ENCODE measurements at regions not wholly inside any gene's neighbourhood (a gene's known extent, or its start where the extent isn't known, plus 50 kb on each side); places are given as distances from the start of the nearest gene placed in this dataset.

- no peak overlapping the region for H3K9ac ChIP-seq (ENCODE audit: insufficient read depth in 1 of 2, low read depth in 2 of 2, low read length in 2 of 2)
- H3K4me1 ChIP-seq (replicated peaks in 1 of 2; ENCODE audit: control insufficient read depth in 2 of 2, insufficient read depth in 2 of 2, low read length in 2 of 2): no peaks in the 10 kb centered on the region
- TF ChIP-seq TCF7L2 (IDR thresholded peaks at IDR 0.05; ENCODE audit: low read depth, low read length) (no peak), TAF1 (IDR thresholded peaks at IDR 0.05; ENCODE audit: control insufficient read depth, extremely low read depth, insufficient read depth, low read length, severe bottlenecking) (no peak), DMBX1 (CRISPR knock-in tag; IDR thresholded peaks at IDR 0.05; ENCODE audit: borderline replicate concordance) (no peak), SETDB1 (IDR thresholded peaks at IDR 0.05; ENCODE audit: low read length) (no peak), NFYB (IDR thresholded peaks at IDR 0.05; ENCODE audit: extremely low read depth, insufficient read length) (no peak), NFIC (IDR thresholded peaks at IDR 0.05) (no peak), RAD21 (CRISPR knock-in tag; conservative IDR thresholded peaks at IDR 0.05 in 1 of 2, IDR thresholded peaks at IDR 0.05 in 1 of 2) (no peak), NELFE (IDR thresholded peaks at IDR 0.05; ENCODE audit: insufficient read depth, insufficient read length) (no peak), SOX6 (IDR thresholded peaks at IDR 0.05) (no peak), ZNF79 (CRISPR knock-in tag; IDR thresholded peaks at IDR 0.05; ENCODE audit: low read depth) (no peak), PHF8 (IDR thresholded peaks at IDR 0.05; ENCODE audit: borderline replicate concordance, low read length) (no peak), ZNF282 (CRISPR knock-in tag; IDR thresholded peaks at IDR 0.05) (no peak), ZC3H11A (IDR thresholded peaks at IDR 0.05; ENCODE audit: low read depth, low read length) (no peak), KAT7 (CRISPR knock-in tag; IDR thresholded peaks at IDR 0.05; ENCODE audit: borderline replicate concordance) (no peak), HOMEZ (CRISPR knock-in tag; IDR thresholded peaks at IDR 0.05) (no peak), CHD4 (IDR thresholded peaks at IDR 0.05; ENCODE audit: insufficient read depth, insufficient replicate concordance, low read depth, low read length, poor library complexity, severe bottlenecking) (no peak), SMAD4 (CRISPR knock-in tag; conservative IDR thresholded peaks at IDR 0.05) (no peak)
- TF ChIP-seq, protein P1, sequence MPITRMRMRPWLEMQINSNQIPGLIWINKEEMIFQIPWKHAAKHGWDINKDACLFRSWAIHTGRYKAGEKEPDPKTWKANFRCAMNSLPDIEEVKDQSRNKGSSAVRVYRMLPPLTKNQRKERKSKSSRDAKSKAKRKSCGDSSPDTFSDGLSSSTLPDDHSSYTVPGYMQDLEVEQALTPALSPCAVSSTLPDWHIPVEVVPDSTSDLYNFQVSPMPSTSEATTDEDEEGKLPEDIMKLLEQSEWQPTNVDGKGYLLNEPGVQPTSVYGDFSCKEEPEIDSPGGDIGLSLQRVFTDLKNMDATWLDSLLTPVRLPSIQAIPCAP (CRISPR knock-in tag; IDR thresholded peaks at IDR 0.05; ENCODE audit: borderline replicate concordance): no peak
- H3K4me2 ChIP-seq (ENCODE audit: insufficient read depth, low read length): no peak overlapping the region
- no peak for ATAC-seq
- in situ Hi-C loops (cut with MboI) (no loop called here), intact Hi-C loops (cut with micrococcal nuclease) (no loop called here)
- H3K27ac ChIP-seq (ENCODE audit: extremely low read depth, low read depth, low read length): no peak overlapping the region
- no peaks in the 10 kb centered on the region for H4K20me1 ChIP-seq (replicated peaks; ENCODE audit: control insufficient read depth, insufficient read depth, low read length)
- WGBS (ENCODE audit: insufficient coverage, low coverage, missing lambda C conversion rate): 0% methylated on average over 2 of the region's 2 CpGs
- no peaks in the 10 kb centered on the region for H3K9me3 ChIP-seq (replicated peaks; ENCODE audit: control insufficient read depth, insufficient read depth, low read depth, low read length)
- no peaks in the 10 kb centered on the region for H3K79me2 ChIP-seq (ENCODE audit: control insufficient read depth, insufficient read depth, low read length)
- POLR2A ChIA-PET: no interaction called here
- H3K36me3 ChIP-seq (ENCODE audit: control insufficient read depth, insufficient read depth, low read length): no peaks in the 10 kb centered on the region
- no peaks in the 10 kb centered on the region for H3K9me1 ChIP-seq (ENCODE audit: control insufficient read depth, insufficient read depth, low read length)
- H2AFZ ChIP-seq (ENCODE audit: low read depth, low read length): no peak overlapping the region
- CTCF ChIA-PET (ENCODE audit: low intra/inter-chr PET ratio): no interaction called here
- BruUV-seq (replicated peaks): no TSS peak
- no peak for FAIRE-seq
- no peak for DNase-seq (ENCODE audit: extremely low read depth in 1 of 4, low spot score in 3 of 4)
- no peaks in the 10 kb centered on the region for H3K27me3 ChIP-seq (ENCODE audit: control insufficient read depth in 2 of 2, insufficient read depth in 2 of 2, low read length in 2 of 2)
- H3K4me3 ChIP-seq: no peak overlapping the region
Measured at GRCh38 chr11:106524436-106524835, 447.0 kb downstream of the AASDHPPT start.

All from K562 (cell line).